KMS-11 (cell line): ENCODE measurements at regions not wholly inside any gene's neighbourhood (a gene's known extent, or its start where the extent isn't known, plus 50 kb on each side); places are given as distances from the start of the nearest gene placed in this dataset.

ENCODE experiments used
- H2AFZ ChIP-seq: fragments of 200-600 bp; sonication (generic); 2 replicates; pipeline ENCODE4 v1.6.1; 2016; ENCODE audit warnings: antibody characterized with exemption, mixed run types, low read depth
- H3K27ac ChIP-seq: fragments of 200-600 bp; sonication (generic); 2 replicates; pipeline ENCODE4 v1.6.1; 2016; ENCODE audit warnings: mild to moderate bottlenecking, mixed run types
- H3K27me3 ChIP-seq: fragments of 200-600 bp; sonication (generic); 2 replicates; pipeline ENCODE4 v1.6.1; 2017; ENCODE audit warnings: mild to moderate bottlenecking, low read depth, mixed run types, moderate library complexity; ENCODE audit not compliant: insufficient read depth
- H3K36me3 ChIP-seq: fragments of 200-600 bp; sonication (generic); 2 replicates; pipeline ENCODE4 v1.6.1; 2017; ENCODE audit warnings: mild to moderate bottlenecking, mixed run types; ENCODE audit not compliant: insufficient read depth
- H3K4me1 ChIP-seq: fragments of 200-600 bp; sonication (generic); 2 replicates; pipeline ENCODE4 v1.6.1; 2016; ENCODE audit warnings: mild to moderate bottlenecking, low read depth, mixed run types; ENCODE audit not compliant: poor library complexity, severe bottlenecking
- H3K4me2 ChIP-seq: fragments of 200-600 bp; sonication (generic); 2 replicates; pipeline ENCODE4 v1.7.0; 2016; ENCODE audit warnings: mild to moderate bottlenecking, mixed run types
- H3K4me3 ChIP-seq: fragments of 200-600 bp; sonication (generic); IDR thresholded peaks from 2 replicates; pipeline ENCODE4 v1.6.1; 2017; ENCODE audit warnings: low read depth, low read length, mixed read lengths; ENCODE audit not compliant: insufficient read depth
- H3K79me2 ChIP-seq: fragments of 200-600 bp; sonication (generic); 2 replicates; pipeline ENCODE4 v1.6.1; 2016; ENCODE audit warnings: low read depth, mixed run types; ENCODE audit not compliant: insufficient read depth
- H3K9ac ChIP-seq: fragments of 200-600 bp; sonication (generic); 2 replicates; pipeline ENCODE4 v1.6.1; 2016; ENCODE audit warnings: mild to moderate bottlenecking, mixed run types
- H4K20me1 ChIP-seq: fragments of 200-600 bp; sonication (generic); 2 replicates; pipeline ENCODE4 v1.6.1; 2016; ENCODE audit warnings: mild to moderate bottlenecking, mixed run types; ENCODE audit not compliant: insufficient read depth
- CTCF ChIP-seq: fragments of 200-600 bp; sonication (generic); conservative IDR thresholded peaks from 2 replicates; pipeline ENCODE4 v1.6.1; 2017; ENCODE audit warnings: low read depth, mild to moderate bottlenecking, antibody characterized with exemption, low read length, moderate library complexity, mixed read lengths

GRCh38 chr4:176011529-176011928 lies 54.1 kb upstream of the WDR17 start:
- H4K20me1 ChIP-seq: no peaks in the 10 kb centered on the region
- H3K36me3 ChIP-seq: no peaks in the 10 kb centered on the region
- no peaks in the 10 kb centered on the region for H3K4me1 ChIP-seq
- no peak overlapping the region for H3K4me2 ChIP-seq
- H2AFZ ChIP-seq: no peak overlapping the region
- no peak for TF ChIP-seq CTCF
- no peak overlapping the region for H3K4me3 ChIP-seq
- H3K27me3 ChIP-seq: no peaks in the 10 kb centered on the region
- H3K27ac ChIP-seq: no peak overlapping the region
- no peaks in the 10 kb centered on the region for H3K79me2 ChIP-seq
- no peak overlapping the region for H3K9ac ChIP-seq

- Histone ChIP-seq H3K9ac (no peak overlapping the region), H2AFZ (no peak overlapping the region), H3K27ac (no peak overlapping the region), H3K4me1 (no peaks in the 10 kb centered on the region), H4K20me1 (no peaks in the 10 kb centered on the region), H3K4me3 (no peak overlapping the region), H3K4me2 (no peak overlapping the region), H3K79me2 (no peaks in the 10 kb centered on the region), H3K27me3 (no peaks in the 10 kb centered on the region), H3K36me3 (no peaks in the 10 kb centered on the region)
- no peak for TF ChIP-seq CTCF
Observed at GRCh38 chr4:176013476-176014247, 52.0 kb upstream of the WDR17 start.

DNA sequence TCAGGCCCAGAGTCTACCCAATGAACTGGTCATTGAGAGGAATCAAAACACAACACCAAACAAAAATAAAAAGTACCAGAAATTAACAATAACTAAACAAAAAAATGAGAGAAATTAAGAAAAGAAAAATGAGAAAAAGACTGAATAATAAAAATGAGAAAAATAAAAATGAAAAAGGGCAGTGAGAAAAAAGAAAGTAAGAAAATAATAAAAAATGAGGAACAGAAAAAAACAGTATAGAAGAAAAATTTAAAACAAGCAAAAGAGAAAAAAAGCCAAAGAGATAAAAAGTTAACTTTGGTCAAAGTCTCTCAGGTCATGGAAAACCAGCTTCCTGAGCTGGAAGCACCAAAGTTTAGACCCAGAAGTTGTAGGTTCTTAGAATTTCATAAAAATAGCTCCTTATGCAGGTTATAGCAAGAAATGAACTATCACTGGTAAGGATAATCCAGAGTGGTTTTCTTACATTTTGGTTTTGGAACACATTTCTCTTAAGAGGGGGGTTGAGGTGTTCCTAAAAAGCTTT lies 51.0 kb upstream of the WDR17 start:
- Histone ChIP-seq H3K27ac (no peak overlapping the region), H3K4me2 (no peak overlapping the region), H3K36me3 (no peaks in the 10 kb centered on the region), H4K20me1 (no peaks in the 10 kb centered on the region), H2AFZ (no peak overlapping the region), H3K9ac (no peak overlapping the region), H3K27me3 (no peaks in the 10 kb centered on the region), H3K4me1 (no peaks in the 10 kb centered on the region), H3K79me2 (no peaks in the 10 kb centered on the region), H3K4me3 (no peak overlapping the region)
- no peak for TF ChIP-seq CTCF
